HepG2 (cell line): ENCODE measurements at regions not wholly inside any gene's neighbourhood (a gene's known extent, or its start where the extent isn't known, plus 50 kb on each side); places are given as distances from the start of the nearest gene placed in this dataset.

Experiments used
- ATAC-seq: fragments of 200-7000 bp; cut with Tn5 transposase; 3 replicates; pipeline ENCODE4 v1.9.1; 2020; ENCODE audit warnings: mild to moderate bottlenecking, moderate library complexity
- BruUV-seq: library from RNA; stranded (reverse); fragments of 400-500 nt; replicated peaks from 2 replicates; lab custom pipeline; 2021; lab: Mats Ljungman, UMichigan
- CTCF ChIA-PET: fragments of 300-600 bp; formaldehyde crosslinking; extraction: SDS; loops from one replicate; lab custom pipeline; 2021; ENCODE audit warnings: low total read pairs, inconsistent platforms, low intra/inter-chr PET ratio; lab: Yijun Ruan, JAX
- POLR2A ChIA-PET: fragments of 350-600 bp; sonication (Branson Sonifier 250); formaldehyde crosslinking; loops from one replicate; lab custom pipeline; 2020; ENCODE audit warnings: antibody characterized with exemption, inconsistent platforms; lab: Yijun Ruan, JAX
- DNase-seq: peaks from one replicate; pipeline ENCODE4 v3.0.0-alpha.2; 2015; ENCODE audit warnings: low spot score
- FAIRE-seq: peaks from 3 replicates; lab custom pipeline; 2011; peaks lifted over from hg19 to GRCh38; lab: Jason Lieb, UNC
- H2AFZ ChIP-seq: one replicate; pipeline ENCODE4 v1.6.1; 2011; ENCODE audit warnings: low read length, inconsistent platforms
- H3K27ac ChIP-seq: fragments of 300-600 bp; 3 replicates; pipeline ENCODE4 v1.8.0; 2011; ENCODE audit warnings: mixed run types, mild to moderate bottlenecking, mixed read lengths, low read length, inconsistent platforms; ENCODE audit not compliant: insufficient read depth; ENCODE audit errors: extremely low read length
- H3K27me3 ChIP-seq, 2 experiments: fragments of 200-600 bp in 1 of 2; 2 replicates in 1 of 2; 3 replicates in 1 of 2; pipeline versions ENCODE4 v1.6.0 to v1.8.0; 2011; ENCODE audit warnings: low read length in 2 of 2, mild to moderate bottlenecking in 2 of 2, moderate library complexity in 2 of 2, inconsistent platforms in 1 of 2; ENCODE audit not compliant: insufficient read depth in 2 of 2, control insufficient read depth in 1 of 2
- H3K36me3 ChIP-seq, 2 experiments: fragments of 200-600 bp in 1 of 2; replicated peaks in 1 of 2; 2 replicates in 1 of 2; 3 replicates in 1 of 2; pipeline versions ENCODE4 v1.5.1 to v1.8.0; 2011; ENCODE audit warnings: low read length in 2 of 2, inconsistent platforms in 1 of 2; ENCODE audit not compliant: insufficient read depth in 2 of 2, control insufficient read depth in 1 of 2
- H3K4me1 ChIP-seq: 2 replicates; pipeline ENCODE4 v1.5.1; 2012; ENCODE audit warnings: low read length, inconsistent platforms; ENCODE audit not compliant: insufficient read depth
- H3K4me2 ChIP-seq: 2 replicates; pipeline ENCODE4 v1.6.0; 2011; ENCODE audit warnings: low read depth, low read length, inconsistent platforms
- H3K4me3 ChIP-seq, 3 experiments: fragments of 200-600 bp in 1 of 3; sonication (generic), shearing (Covaris generic) in 1 of 3; replicated peaks in 1 of 3; 2 replicates each; pipeline ENCODE4 v1.5.1; 2011 to 2016; ENCODE audit warnings: low read length in 3 of 3, inconsistent platforms in 2 of 3, low read depth in 2 of 3, mild to moderate bottlenecking in 2 of 3, control low read depth in 1 of 3, mixed read lengths in 1 of 3; ENCODE audit not compliant: insufficient read depth in 1 of 3
- H3K79me2 ChIP-seq: one replicate; pipeline ENCODE4 v1.6.1; 2011; ENCODE audit warnings: low read length, inconsistent platforms; ENCODE audit not compliant: insufficient read depth
- H3K9ac ChIP-seq: 2 replicates; pipeline ENCODE4 v1.6.0; 2011; ENCODE audit warnings: mild to moderate bottlenecking, low read depth, low read length, inconsistent platforms; ENCODE audit not compliant: insufficient read depth
- H3K9me3 ChIP-seq: 2 replicates; pipeline ENCODE4 v1.5.1; 2012; ENCODE audit warnings: mild to moderate bottlenecking, low read length
- H4K20me1 ChIP-seq: 2 replicates; pipeline ENCODE4 v1.6.0; 2011; ENCODE audit warnings: inconsistent platforms, mild to moderate bottlenecking, low read length, moderate library complexity; ENCODE audit not compliant: insufficient read depth
- DNMT3B ChIP-seq: conservative IDR thresholded peaks from 2 replicates; pipeline ENCODE4 v1.6.1; 2016; ENCODE audit warnings: missing biosample characterization, control low read depth
- FOSL1 ChIP-seq: sonication (generic); formaldehyde crosslinking; IDR thresholded peaks from 2 replicates; pipeline ENCODE4 v1.9.0; 2021; ENCODE audit warnings: missing genetic modification reagents, borderline replicate concordance
- HMGA1 ChIP-seq: sonication (generic); formaldehyde crosslinking; conservative IDR thresholded peaks from 2 replicates; pipeline ENCODE4 v1.4.0; 2020; ENCODE audit warnings: missing genetic modification reagents
- RXRB ChIP-seq: IDR thresholded peaks from 2 replicates; pipeline ENCODE4 v1.6.1; 2016; ENCODE audit warnings: borderline replicate concordance, missing genetic modification reagents, missing compliant biosample characterization
- SNAI1 ChIP-seq: sonication (generic); formaldehyde crosslinking; IDR thresholded peaks from 2 replicates; pipeline ENCODE4 v1.5.0; 2020; ENCODE audit warnings: mild to moderate bottlenecking, missing genetic modification reagents, borderline replicate concordance
- TCF12 ChIP-seq, 2 experiments: fragments of 450-650 bp in 1 of 2; sonication (generic) in 1 of 2; formaldehyde crosslinking in 1 of 2; IDR thresholded peaks; 2 replicates each; pipeline versions ENCODE4 v1.6.1 to v1.8.0; 2017 to 2022; ENCODE audit warnings: antibody characterized with exemption in 1 of 2, mild to moderate bottlenecking in 1 of 2, missing genetic modification reagents in 1 of 2, moderate library complexity in 1 of 2
- ZNF44 ChIP-seq: sonication (generic); formaldehyde crosslinking; IDR thresholded peaks from 2 replicates; pipeline ENCODE4 v1.5.1; 2020; ENCODE audit warnings: mild to moderate bottlenecking, missing genetic modification reagents
- WGBS: methylation state at CpG from one replicate; pipeline ENCODE4 v1.1.6; 2017; ENCODE audit warnings: low lambda C conversion rate; 5-methylcytosine and 5-hydroxymethylcytosine counted together
- in situ Hi-C: cut with HindIII; loops from 2 replicates; pipeline ENCODE4 v1.10.0; 2017; ENCODE audit warnings: low pct_unique_long_range_greater_than_20kb; ENCODE audit not compliant: extremely low pct_ligation_motif_present
- intact Hi-C: fragments of 100-400 bp; cut with micrococcal nuclease; formaldehyde crosslinking; loops from one replicate; pipeline ENCODE4 v1.10.0; 2022; ENCODE audit not compliant: unreplicated experiment
- TF ChIP-seq, protein P1 (sequence below): sonication (generic); formaldehyde crosslinking; IDR thresholded peaks from 2 replicates; pipeline ENCODE4 v1.5.1; 2020; ENCODE audit warnings: mild to moderate bottlenecking, missing genetic modification reagents, moderate library complexity
- TF ChIP-seq, protein P2 (sequence below): sonication (generic); formaldehyde crosslinking; IDR thresholded peaks from 2 replicates; pipeline ENCODE4 v1.5.0; 2020; ENCODE audit warnings: missing genetic modification reagents

DNA sequence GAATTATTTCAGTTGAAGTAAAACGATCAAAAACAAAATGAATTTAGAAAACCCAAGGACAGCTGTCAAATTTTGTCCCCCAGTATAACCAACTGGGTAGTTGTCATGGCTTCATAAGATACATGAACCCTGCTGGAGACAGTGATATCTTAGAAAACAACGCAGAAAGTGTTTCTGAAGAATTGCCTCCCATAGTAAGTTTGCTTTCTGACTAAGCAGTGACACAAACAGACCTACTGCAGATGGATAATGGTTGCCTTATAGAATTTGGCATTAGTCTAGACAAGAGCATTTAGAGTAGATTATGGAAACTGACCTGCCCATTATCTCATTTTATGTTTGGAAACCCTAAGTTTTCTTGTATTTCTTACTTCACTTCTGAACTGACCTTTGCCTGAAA is 187.7 kb upstream of the KCNN2 start:
- Histone ChIP-seq H2AFZ (no peak overlapping the region), H3K27ac (no peak overlapping the region), H3K9ac (no peak overlapping the region), H3K36me3 (no peaks in the 10 kb centered on the region), H3K4me2 (no peak overlapping the region), H4K20me1 (no peaks in the 10 kb centered on the region), H3K79me2 (no peaks in the 10 kb centered on the region), H3K27me3 (no peaks in the 10 kb centered on the region), H3K4me1 (no peaks in the 10 kb centered on the region), H3K4me3 (no peak overlapping the region), H3K9me3 (peaks cover 23% of the 10 kb centered on the region)
- in situ Hi-C loops (no loop called here), intact Hi-C loops (no loop called here)
- TF ChIP-seq FOSL1 (no peak), SNAI1 (no peak), TCF12 (IDR thresholded peaks at IDR 0.05) (no peak), TCF12 (CRISPR knock-in tag; IDR thresholded peaks at IDR 0.05) (no peak), ZNF44 (CRISPR knock-in tag) (no peak), HMGA1 (CRISPR knock-in tag) (no peak), DNMT3B (CRISPR knock-in tag) (no peak), RXRB (CRISPR knock-in tag) (no peak)
- TF ChIP-seq, protein P1, sequence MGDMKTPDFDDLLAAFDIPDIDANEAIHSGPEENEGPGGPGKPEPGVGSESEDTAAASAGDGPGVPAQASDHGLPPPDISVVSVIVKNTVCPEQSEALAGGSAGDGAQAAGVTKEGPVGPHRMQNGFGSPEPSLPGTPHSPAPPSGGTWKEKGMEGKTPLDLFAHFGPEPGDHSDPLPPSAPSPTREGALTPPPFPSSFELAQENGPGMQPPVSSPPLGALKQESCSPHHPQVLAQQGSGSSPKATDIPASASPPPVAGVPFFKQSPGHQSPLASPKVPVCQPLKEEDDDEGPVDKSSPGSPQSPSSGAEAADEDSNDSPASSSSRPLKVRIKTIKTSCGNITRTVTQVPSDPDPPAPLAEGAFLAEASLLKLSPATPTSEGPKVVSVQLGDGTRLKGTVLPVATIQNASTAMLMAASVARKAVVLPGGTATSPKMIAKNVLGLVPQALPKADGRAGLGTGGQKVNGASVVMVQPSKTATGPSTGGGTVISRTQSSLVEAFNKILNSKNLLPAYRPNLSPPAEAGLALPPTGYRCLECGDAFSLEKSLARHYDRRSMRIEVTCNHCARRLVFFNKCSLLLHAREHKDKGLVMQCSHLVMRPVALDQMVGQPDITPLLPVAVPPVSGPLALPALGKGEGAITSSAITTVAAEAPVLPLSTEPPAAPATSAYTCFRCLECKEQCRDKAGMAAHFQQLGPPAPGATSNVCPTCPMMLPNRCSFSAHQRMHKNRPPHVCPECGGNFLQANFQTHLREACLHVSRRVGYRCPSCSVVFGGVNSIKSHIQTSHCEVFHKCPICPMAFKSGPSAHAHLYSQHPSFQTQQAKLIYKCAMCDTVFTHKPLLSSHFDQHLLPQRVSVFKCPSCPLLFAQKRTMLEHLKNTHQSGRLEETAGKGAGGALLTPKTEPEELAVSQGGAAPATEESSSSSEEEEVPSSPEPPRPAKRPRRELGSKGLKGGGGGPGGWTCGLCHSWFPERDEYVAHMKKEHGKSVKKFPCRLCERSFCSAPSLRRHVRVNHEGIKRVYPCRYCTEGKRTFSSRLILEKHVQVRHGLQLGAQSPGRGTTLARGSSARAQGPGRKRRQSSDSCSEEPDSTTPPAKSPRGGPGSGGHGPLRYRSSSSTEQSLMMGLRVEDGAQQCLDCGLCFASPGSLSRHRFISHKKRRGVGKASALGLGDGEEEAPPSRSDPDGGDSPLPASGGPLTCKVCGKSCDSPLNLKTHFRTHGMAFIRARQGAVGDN (CRISPR knock-in tag) = no peak
- TF ChIP-seq, protein P2, sequence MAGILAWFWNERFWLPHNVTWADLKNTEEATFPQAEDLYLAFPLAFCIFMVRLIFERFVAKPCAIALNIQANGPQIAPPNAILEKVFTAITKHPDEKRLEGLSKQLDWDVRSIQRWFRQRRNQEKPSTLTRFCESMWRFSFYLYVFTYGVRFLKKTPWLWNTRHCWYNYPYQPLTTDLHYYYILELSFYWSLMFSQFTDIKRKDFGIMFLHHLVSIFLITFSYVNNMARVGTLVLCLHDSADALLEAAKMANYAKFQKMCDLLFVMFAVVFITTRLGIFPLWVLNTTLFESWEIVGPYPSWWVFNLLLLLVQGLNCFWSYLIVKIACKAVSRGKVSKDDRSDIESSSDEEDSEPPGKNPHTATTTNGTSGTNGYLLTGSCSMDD (CRISPR knock-in tag) = no peak
- ChIA-PET CTCF (no interaction called here), POLR2A (no interaction called here)
- DNase-seq (no peak), FAIRE-seq (no peak), ATAC-seq (no peak)
- BruUV-seq = no TSS peak
- WGBS = 0% methylated on average over 2 of the region's 2 CpGs
